GM19351 (cell line): ENCODE measurements at regions not wholly inside any gene's neighbourhood (a gene's known extent, or its start where the extent isn't known, plus 50 kb on each side); places are given as distances from the start of the nearest gene placed in this dataset.
"Not testable (repeated sequence)": the region's sequence is repeated elsewhere in the genome, so short reads cannot be mapped to it uniquely, and the experiment has no call there.

ENCODE experiments used
- ATAC-seq: cut with Tn5 transposase; IDR thresholded peaks from one replicate; pipeline ENCODE4 v1.9.1; 2021; ENCODE audit warnings: mild to moderate bottlenecking, moderate library complexity; ENCODE audit not compliant: unreplicated experiment

DNA sequence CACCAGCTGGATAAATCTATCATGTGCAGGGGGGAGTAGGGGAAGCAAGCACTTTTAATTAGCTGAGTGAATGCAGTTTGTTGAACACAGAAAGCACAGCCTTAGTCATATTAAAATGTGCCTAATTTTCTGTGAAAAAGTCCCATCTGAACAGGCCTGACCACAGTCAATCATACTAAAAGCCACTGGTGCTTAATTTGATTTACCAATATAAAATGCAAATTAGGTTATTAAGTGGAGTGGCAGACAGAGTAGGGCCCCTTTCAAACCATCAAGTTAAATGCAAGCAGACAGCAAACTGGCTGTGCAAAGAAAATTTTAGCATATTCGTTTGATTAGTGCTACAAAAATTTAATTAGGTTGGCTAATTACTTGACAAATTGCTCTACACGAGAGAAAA lies 176.1 kb downstream of the ISL1 start:
- ATAC-seq = no peak

- ATAC-seq = no peak
Observed at GRCh38 chr5:51559921-51560658, 176.8 kb downstream of the ISL1 start.

- ATAC-seq = no peak
Observed at GRCh38 chr5:51566953-51567352, 183.7 kb downstream of the ISL1 start.

GRCh38 chr5:51567636-51568035 lies 184.4 kb downstream of the ISL1 start:
- ATAC-seq = no peak

DNA sequence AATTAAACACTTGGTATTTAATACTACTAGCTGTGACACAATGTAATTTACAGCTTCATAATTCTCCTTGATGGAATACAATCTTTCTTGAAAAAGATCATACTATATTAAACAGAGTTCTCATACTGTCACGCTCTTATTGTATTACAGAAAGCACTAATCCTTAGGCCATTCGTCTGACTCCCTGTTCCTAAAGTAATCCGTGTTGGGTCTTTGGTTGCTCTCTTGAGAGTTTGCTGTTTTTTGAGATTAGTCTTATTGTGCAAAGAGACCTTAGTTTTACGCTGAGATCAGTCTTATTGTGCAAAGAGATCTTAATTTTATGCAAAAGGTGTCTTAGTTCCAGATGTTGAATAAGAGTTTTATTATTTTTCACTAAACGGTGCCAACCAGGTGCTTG lies 190.6 kb downstream of the ISL1 start:
- no peak for ATAC-seq

- no peak for ATAC-seq
Observed at GRCh38 chr5:51582871-51583394, 199.7 kb downstream of the ISL1 start.

DNA sequence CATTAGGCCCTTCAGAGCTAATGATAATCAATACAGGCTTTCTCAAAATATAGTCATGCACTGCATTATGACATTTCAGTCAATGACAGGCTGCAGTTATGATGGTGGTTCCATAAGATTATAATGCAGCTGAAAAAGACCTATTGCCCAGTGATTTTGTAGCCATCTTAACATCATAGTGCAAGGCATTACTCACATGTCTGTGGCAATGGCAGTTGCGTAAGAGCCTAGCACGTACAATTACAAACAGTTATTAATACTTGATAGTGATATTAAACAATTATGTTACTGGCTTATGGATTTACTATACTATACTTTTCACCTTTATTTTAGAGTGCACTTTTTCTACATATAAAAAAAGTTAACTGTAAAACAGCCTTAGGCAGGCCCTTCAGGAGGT lies 214.8 kb downstream of the ISL1 start:
- no peak for ATAC-seq

DNA sequence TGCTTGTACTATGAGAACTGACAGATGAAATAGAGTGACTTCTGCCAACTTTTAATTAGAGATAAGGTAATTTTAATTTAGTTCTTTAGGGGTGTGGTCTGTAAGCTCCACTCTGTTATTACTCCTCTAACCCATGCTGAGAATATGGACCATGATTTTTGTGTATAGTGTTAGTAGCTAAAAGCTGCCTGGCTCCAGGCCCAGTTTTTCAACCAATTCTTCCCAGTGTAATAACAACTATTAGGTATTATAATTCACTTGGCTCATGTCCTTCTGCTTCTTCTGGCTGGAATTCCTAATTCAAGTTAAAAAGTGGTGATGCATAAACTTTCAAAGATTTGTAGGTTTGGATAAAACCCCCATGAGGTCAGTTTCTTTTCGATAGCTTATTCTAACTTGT lies 216.3 kb downstream of the ISL1 start:
- no peak for ATAC-seq

DNA sequence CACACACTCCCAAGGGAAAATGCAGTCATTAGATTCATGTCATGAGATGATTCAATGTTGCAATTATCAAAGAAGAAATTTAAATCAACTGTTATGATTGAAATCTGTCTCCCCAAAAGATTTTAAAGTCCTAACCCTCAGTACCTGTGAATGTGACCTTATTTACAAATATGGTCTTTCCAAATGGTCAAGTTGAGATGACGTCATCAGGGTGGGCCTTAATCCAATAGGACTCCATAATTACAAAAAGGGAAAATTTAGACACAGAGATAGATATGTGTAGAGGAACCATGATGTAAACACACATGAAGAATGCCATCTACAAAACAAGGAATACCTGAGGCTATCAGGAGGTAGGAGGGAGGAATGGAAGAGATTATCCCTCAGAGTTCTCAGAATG lies 221.1 kb downstream of the ISL1 start:
- no peak for ATAC-seq

- no peak for ATAC-seq
Observed at GRCh38 chr5:51606921-51607320, 223.7 kb downstream of the ISL1 start.

GRCh38 chr5:51618234-51618633 lies 235.0 kb downstream of the ISL1 start:
- ATAC-seq = no peak

GRCh38 chr5:51621156-51621555 lies 237.9 kb downstream of the ISL1 start:
- no peak for ATAC-seq

DNA sequence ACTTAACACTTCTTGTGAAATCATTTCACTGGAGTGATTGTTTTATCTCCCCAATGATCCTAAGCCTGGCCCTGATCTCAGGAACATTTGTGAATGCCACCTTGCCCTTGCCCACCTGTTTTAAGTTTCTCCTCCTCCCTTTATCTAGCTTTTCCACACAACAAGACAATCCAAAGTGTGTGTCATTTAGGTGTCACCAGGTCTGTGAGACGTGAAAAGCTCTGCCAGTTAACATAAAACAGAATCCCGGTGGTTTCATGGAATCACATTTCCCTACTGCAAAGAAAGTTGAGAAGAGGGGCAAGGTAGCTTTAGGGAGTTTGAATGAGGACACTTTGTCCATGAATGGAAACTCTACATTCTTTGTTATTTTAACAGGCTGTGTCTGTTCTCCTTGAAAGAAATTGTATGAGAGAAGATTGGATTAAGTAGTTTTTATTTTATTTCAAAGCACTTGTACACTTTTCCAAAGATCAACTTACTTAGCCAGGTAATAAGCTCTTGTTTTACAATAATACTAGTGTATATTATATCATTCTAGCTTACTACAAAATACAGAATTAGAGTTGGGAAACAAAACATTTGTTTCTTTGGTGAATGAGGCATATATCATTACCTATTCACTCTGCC lies 239.0 kb downstream of the ISL1 start:
- ATAC-seq = no peak

DNA sequence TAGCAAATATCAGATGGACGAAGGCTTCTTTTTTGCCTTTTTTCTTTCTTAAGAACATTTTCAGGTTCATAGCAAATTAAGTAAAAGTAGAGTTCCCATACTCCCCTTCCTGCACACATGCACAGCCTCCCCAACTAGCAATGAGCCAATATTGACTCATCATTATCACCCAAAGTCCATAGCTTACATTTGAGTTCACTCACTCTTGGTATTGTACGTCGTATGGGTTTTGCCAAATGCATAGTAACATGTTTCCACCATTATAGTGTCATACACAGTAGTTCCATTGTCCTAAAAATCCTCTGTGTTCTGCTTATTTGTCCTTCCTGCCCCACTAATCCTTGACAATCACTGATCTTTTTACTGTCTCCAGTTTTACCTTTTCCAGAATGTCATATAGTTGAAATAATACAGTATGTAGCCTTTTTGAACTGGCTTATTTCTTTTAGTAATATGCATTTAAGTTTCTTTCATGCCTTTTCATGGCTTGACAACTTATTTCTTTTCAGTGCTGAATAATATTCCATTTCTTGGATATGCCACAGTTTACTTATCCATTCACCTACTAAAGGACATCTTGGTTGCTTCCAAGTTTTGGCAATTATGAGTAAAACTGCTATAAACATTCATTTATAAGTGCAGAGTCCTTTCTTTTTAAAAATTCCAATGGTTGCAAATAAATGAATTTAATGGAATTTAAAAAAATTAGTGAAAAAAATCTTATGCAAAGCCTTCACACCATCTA lies 242.1 kb downstream of the ISL1 start:
- no peak for ATAC-seq

GRCh38 chr5:51632027-51632426 lies 248.8 kb downstream of the ISL1 start:
- ATAC-seq = no peak

- no peak for ATAC-seq
Observed at GRCh38 chr5:51632793-51633192, 249.5 kb downstream of the ISL1 start.

GRCh38 chr5:51636973-51637372 lies 253.7 kb downstream of the ISL1 start:
- not testable (repeated sequence) for ATAC-seq

DNA sequence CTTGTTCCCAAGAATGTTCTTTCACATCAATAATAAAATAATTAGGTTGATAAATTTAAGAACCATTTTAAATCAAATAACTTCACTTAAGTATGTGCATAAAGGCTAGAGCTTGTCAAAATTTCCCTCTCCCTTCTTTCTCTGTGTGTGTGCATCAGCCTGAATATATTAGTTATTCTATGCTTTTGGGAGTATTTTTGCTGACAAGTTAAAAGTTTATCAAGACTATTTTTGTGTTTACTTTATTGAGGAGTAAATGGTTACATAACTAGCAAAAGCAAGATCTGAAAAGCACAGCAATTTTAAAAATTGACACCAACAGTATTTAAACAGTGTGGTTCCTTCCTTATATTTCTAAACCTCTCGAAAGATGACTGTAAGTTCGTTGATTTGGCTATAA lies 261.7 kb downstream of the ISL1 start:
- ATAC-seq = no peak

DNA sequence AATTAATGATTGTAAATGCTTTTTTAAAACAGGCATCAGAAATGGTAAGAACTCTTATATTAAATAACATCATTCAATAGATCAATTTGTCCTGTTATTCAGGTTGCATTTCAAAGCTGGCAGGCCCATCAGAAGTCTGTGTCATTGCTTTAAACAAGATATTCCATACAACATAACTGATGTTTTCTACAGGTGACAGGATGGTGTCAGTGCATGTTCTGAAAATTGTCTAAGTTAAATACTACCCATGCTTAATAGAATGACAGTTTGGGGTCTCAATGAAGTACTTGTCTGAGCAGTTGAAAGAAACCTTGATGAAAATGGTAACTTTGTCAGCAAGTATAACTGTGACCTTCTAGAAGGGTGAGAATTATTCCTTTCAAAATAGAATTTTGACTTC lies 263.2 kb downstream of the ISL1 start:
- no peak for ATAC-seq

DNA sequence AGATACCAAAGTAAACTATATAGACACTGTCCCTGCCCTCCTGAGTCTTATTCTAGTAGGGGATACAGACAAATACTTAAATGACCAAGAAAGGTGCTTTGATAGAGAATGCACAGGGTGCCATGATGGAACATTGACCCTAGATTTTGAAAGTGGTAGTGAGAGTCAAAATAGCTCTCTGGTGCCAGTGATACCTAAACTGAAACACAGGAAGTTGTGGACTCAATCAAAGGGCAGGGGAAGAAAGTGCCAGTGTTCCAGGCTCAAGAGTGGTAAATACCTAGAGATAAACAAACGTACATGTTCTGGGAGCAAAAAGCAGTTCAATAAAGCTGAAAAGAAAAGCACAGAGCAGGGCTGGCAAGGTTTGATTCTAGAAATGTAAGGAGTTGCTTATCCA lies 267.6 kb downstream of the ISL1 start:
- ATAC-seq = no peak

- ATAC-seq = no peak
Observed at GRCh38 chr5:51651476-51651875, 268.2 kb downstream of the ISL1 start.

DNA sequence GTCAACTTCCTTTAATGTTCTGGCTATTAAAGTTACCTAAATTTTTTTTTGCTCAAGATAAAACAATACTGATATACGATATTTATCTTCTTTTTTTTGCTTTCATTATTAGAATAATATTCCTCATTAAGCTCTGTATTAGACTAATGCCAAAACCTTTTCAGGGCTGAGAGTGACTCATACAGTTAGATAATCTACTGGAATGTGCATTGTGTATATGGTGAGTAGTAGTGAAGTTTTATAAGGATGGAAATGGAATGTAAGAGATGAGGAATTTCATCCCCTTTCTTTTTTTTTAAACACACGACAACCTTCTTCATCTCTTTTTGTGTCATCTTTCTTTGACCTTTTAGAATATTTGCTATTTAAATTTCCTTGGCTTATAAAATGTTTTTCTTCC lies 268.6 kb downstream of the ISL1 start:
- no peak for ATAC-seq
